Bronchial epithelial cell (primary cell): ENCODE measurements at regions not wholly inside any gene's neighbourhood (a gene's known extent, or its start where the extent isn't known, plus 50 kb on each side); places are given as distances from the start of the nearest gene placed in this dataset.
"Not testable (repeated sequence)": the region's sequence is repeated elsewhere in the genome, so short reads cannot be mapped to it uniquely, and the experiment has no call there.

Experiments used
- DNase-seq: peaks from one replicate; pipeline ENCODE4 v3.0.0-alpha.2; 2010; ENCODE audit warnings: low read depth
- FAIRE-seq: peaks from 2 replicates; lab custom pipeline; 2011; peaks lifted over from hg19 to GRCh38; lab: Jason Lieb, UNC
- H3K27me3 ChIP-seq: 2 replicates; pipeline ENCODE4 v1.5.1; 2011; ENCODE audit warnings: low read length; ENCODE audit not compliant: control insufficient read depth, insufficient read depth
- H3K36me3 ChIP-seq: 2 replicates; pipeline ENCODE4 v1.5.1; 2011; ENCODE audit warnings: low read length; ENCODE audit not compliant: control insufficient read depth, insufficient read depth
- H3K4me3 ChIP-seq: 2 replicates; pipeline ENCODE4 v1.5.1; 2011; ENCODE audit warnings: mild to moderate bottlenecking, low read depth, low read length, control low read depth
- TF ChIP-seq, protein P1 (sequence below): IDR thresholded peaks from 2 replicates; pipeline ENCODE4 v1.5.1; 2011; ENCODE audit warnings: mild to moderate bottlenecking, moderate library complexity, low read length, control low read depth, inconsistent platforms; ENCODE audit not compliant: insufficient read depth, severe bottlenecking

GRCh38 chr17:31788571-31788946 is 70.5 kb downstream of the COPRS start:
- FAIRE-seq (no peak), DNase-seq (peak; percentile 56)
- TF ChIP-seq, protein P1, sequence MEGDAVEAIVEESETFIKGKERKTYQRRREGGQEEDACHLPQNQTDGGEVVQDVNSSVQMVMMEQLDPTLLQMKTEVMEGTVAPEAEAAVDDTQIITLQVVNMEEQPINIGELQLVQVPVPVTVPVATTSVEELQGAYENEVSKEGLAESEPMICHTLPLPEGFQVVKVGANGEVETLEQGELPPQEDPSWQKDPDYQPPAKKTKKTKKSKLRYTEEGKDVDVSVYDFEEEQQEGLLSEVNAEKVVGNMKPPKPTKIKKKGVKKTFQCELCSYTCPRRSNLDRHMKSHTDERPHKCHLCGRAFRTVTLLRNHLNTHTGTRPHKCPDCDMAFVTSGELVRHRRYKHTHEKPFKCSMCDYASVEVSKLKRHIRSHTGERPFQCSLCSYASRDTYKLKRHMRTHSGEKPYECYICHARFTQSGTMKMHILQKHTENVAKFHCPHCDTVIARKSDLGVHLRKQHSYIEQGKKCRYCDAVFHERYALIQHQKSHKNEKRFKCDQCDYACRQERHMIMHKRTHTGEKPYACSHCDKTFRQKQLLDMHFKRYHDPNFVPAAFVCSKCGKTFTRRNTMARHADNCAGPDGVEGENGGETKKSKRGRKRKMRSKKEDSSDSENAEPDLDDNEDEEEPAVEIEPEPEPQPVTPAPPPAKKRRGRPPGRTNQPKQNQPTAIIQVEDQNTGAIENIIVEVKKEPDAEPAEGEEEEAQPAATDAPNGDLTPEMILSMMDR, result no peak
- H3K27me3 ChIP-seq, result no peaks in the 10 kb centered on the region
- no peak overlapping the region for H3K4me3 ChIP-seq
- H3K36me3 ChIP-seq, result no peaks in the 10 kb centered on the region

- no peak overlapping the region for H3K4me3 ChIP-seq
- H3K27me3 ChIP-seq, result no peaks in the 10 kb centered on the region
- peak; percentile 98 for DNase-seq
- FAIRE-seq, result peak; percentile 98
- TF ChIP-seq, protein P1, result no peak
- no peaks in the 10 kb centered on the region for H3K36me3 ChIP-seq
Observed at GRCh38 chr17:31787857-31788570, 71.0 kb downstream of the COPRS start.

DNA sequence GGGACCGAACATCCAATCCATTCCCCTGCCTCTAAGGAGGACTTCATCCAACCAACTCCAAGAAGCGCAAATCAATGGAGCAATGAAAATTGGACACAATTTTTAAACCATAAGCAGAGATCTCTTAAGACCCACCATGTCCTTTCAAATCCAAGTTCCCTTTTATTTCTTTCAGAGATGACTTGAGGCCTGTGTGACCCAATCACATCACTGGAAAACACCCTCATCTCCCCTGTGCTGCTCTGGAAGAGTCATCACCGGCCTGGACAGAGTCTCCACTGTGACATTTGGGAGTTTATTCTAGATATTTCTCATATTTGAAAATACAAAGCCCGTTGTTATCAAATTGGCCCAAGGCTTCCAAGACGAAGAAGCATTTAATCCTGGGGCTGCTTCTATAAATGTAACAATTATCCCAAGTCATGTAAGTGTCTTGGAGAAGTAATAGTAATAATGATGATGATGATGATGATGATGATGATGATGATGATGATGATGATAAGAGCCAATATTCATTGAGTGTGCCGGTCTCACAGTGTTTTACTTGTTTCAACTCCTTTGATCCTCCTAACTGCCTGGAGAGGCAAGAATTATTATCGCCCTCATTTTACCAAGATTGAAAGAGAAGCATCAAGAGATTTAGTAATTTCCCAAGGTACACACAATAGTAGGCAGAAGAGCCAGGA is 72.1 kb downstream of the COPRS start:
- no peak for DNase-seq
- TF ChIP-seq, protein P1, result no peak
- FAIRE-seq, result no peak
- H3K36me3 ChIP-seq, result no peaks in the 10 kb centered on the region
- H3K4me3 ChIP-seq, result no peak overlapping the region
- H3K27me3 ChIP-seq, result no peaks in the 10 kb centered on the region

- FAIRE-seq (no peak), DNase-seq (no peak)
- no peaks in the 10 kb centered on the region for H3K27me3 ChIP-seq
- no peaks in the 10 kb centered on the region for H3K36me3 ChIP-seq
- H3K4me3 ChIP-seq, result no peak overlapping the region
- TF ChIP-seq, protein P1, result no peak
Observed at GRCh38 chr17:31780483-31780882, 78.6 kb downstream of the COPRS start.

DNA sequence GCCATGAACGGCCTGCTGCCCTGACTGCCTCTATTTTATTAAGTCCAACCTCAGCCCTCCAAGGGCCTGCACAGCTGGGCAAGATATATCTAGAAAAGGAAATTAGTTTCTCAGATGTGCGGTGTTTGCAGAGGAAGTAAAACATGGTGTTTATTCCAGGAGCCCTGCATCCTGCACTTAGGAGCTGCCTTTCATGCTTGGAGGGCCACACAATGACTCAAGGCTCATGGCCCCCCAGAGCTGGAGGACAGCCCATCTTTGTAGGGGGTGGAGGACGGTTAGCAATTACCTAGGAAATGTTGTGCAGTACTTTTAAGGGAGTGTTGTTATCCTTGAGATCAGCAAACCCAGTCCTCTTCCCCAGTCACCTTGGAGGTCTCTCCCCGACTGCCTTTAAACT is 80.5 kb downstream of the COPRS start:
- Histone ChIP-seq H3K4me3 (no peak overlapping the region), H3K36me3 (no peaks in the 10 kb centered on the region), H3K27me3 (no peaks in the 10 kb centered on the region)
- TF ChIP-seq, protein P1, result no peak
- DNase-seq (no peak), FAIRE-seq (no peak)

GRCh38 chr17:31771328-31771727 is 87.7 kb downstream of the COPRS start:
- H3K4me3 ChIP-seq, FAIRE-seq, H3K27me3 ChIP-seq, H3K36me3 ChIP-seq, DNase-seq: not testable (repeated sequence)

DNA sequence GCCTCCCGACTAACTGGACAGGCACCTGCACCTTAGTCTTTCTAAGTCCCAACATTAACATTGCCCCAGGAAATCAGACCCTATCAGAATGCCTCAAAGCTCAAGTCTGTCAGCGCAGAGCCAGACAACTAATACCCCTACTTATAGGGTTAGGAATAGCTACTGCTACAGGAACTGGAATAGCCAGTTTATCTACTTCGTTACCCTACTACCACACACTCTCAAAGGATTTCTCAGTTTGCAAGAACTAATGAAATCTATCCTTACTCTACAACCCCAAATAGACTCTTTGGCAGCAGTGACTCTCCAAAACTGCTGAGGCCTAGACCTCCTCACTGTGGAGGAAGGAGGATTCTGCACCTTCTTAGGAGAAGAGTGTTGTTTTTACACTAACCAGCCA is 88.5 kb downstream of the COPRS start:
- DNase-seq, result peak; percentile 54
- FAIRE-seq, H3K36me3 ChIP-seq, H3K27me3 ChIP-seq, H3K4me3 ChIP-seq: not testable (repeated sequence)

DNA sequence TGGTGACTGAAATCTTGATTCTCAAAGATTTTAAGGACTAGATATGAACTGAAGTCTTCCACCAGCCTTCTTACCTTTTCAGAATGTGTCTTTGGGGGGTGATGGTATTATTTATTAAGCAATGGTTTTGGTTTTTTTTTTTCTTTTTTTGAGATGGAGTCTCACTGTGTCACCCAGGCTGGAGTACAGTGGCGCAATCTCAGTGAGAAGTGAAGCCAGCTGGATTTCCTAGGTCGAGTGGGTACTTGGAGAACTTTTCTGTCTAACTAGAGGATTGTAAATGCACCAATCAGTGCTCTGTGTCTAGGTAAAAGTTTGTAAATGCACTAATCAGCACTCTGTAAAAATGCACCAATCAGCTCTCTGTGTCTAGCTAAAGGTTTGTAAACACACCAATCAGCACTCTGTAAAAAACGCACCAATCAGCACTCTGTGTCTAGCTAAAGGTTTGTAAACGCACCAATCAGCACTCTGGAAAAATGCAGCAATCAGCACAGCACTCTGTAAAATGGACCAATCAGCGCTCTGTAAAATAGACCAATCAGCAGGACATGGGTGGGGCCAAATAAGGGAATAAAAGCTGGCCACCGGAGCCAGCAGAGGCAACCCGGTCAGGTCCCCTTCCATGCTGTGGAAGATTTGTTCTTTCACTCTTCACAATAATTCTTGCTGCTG is 97.1 kb downstream of the COPRS start:
- not testable (repeated sequence) for H3K36me3 ChIP-seq, DNase-seq, H3K27me3 ChIP-seq, FAIRE-seq, H3K4me3 ChIP-seq
